GM18861 (cell line): ENCODE measurements at regions not wholly inside any gene's neighbourhood (a gene's known extent, or its start where the extent isn't known, plus 50 kb on each side); places are given as distances from the start of the nearest gene placed in this dataset.
A peak's percentile ranks its signal among the peaks of the same experiment; 100 is the strongest.
"Not testable (repeated sequence)": the region's sequence is repeated elsewhere in the genome, so short reads cannot be mapped to it uniquely, and the experiment has no call there.

Experiments
- ATAC-seq: cut with Tn5 transposase; IDR thresholded peaks from one replicate; pipeline ENCODE4 v1.9.1; 2021; ENCODE audit not compliant: unreplicated experiment

- ATAC-seq: no peak
These were observed 114.3 kb upstream of the IL1RAPL1 start for GRCh38 chrX:28472926-28473325.

- ATAC-seq: peak; percentile 75
These were observed 99.4 kb upstream of the IL1RAPL1 start for GRCh38 chrX:28487818-28488217.

GRCh38 chrX:28491322-28491721 is 95.9 kb upstream of the IL1RAPL1 start:
- no peak for ATAC-seq

DNA sequence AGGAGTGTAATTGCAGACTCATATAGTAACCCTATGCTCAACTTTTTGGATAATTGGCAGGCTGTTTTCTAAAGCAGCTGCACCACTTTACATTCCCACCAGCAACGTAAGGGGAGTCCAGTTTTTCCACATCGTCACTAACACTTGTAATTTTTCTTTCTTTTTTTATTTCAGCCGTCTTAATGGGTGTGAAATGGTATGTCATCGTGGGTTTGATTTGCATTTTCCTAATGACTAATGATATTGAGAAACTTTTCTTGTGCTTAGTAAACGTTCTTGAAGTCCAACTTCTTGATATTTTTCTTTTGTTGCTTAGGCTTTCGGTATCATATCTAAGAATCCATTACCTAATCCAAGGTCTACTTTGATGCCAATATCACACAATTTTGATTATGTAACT is 95.3 kb upstream of the IL1RAPL1 start:
- ATAC-seq: no peak

GRCh38 chrX:28498658-28499057 is 88.6 kb upstream of the IL1RAPL1 start:
- no peak for ATAC-seq

GRCh38 chrX:28502667-28503066 is 84.6 kb upstream of the IL1RAPL1 start:
- ATAC-seq: not testable (repeated sequence)

DNA sequence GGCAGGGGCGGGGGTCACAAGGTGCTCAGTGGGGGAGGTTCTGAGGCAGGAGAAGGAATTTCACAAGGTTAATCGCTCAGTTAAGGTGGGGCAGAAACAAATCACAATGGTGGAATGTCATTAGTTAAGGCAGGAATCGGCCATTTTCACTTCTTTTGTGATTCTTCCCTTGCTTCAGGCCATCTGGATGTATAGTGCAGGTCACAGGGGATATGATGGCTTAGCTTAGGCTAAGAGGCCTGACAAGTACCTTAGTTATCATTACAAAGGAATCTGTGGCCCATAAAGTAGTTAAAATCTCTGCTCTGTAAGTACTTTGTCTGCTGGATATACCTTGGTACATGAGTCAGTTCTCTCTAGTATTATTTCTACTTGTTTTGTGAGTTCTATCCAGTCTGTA is 79.6 kb upstream of the IL1RAPL1 start:
- ATAC-seq: not testable (repeated sequence)

- ATAC-seq: no peak
These were observed 66.5 kb upstream of the IL1RAPL1 start for GRCh38 chrX:28520786-28521185.

GRCh38 chrX:28528354-28528753 is 58.9 kb upstream of the IL1RAPL1 start:
- ATAC-seq: not testable (repeated sequence)
